H1 (cell line): ENCODE measurements at regions not wholly inside any gene's neighbourhood (a gene's known extent, or its start where the extent isn't known, plus 50 kb on each side); places are given as distances from the start of the nearest gene placed in this dataset.

Source experiments
- CTCF ChIA-PET: fragments of 300-600 bp; sonication (Branson Sonifier 250); formaldehyde crosslinking; loops from one replicate; lab custom pipeline; 2021; ENCODE audit not compliant: partially characterized antibody; lab: Charles Lee
- POLR2A ChIA-PET: fragments of 300-600 bp; sonication (Branson Sonifier 250); formaldehyde crosslinking; loops from one replicate; lab custom pipeline; 2021; ENCODE audit warnings: inconsistent platforms; ENCODE audit not compliant: partially characterized antibody; lab: Charles Lee
- DNase-seq, 2 experiments: peaks; one replicate each; pipeline versions ENCODE4 v3.0.0 to v3.0.0-alpha.2; 2010 to 2022; ENCODE audit warnings: low spot score in 2 of 2, low read depth in 1 of 2, mixed read lengths in 1 of 2
- FAIRE-seq: peaks from 2 replicates; lab custom pipeline; 2011; peaks lifted over from hg19 to GRCh38; lab: Jason Lieb, UNC
- H2AFZ ChIP-seq: 2 replicates; pipeline ENCODE4 v1.8.1; 2012; ENCODE audit warnings: low read length, inconsistent platforms
- H2AK5ac ChIP-seq: 2 replicates; pipeline ENCODE4 v1.6.1; 2013; ENCODE audit warnings: low read depth, low read length
- H2BK120ac ChIP-seq: replicated peaks from 2 replicates; pipeline ENCODE3; 2013; ENCODE audit warnings: low read depth, low read length, inconsistent platforms
- H2BK12ac ChIP-seq: 2 replicates; pipeline ENCODE4 v1.6.1; 2013; ENCODE audit warnings: low read depth, low read length
- H2BK15ac ChIP-seq: 2 replicates; pipeline ENCODE4 v1.6.1; 2013; ENCODE audit warnings: low read length
- H2BK20ac ChIP-seq: 2 replicates; pipeline ENCODE4 v1.6.1; 2013; ENCODE audit warnings: low read length
- H2BK5ac ChIP-seq: 2 replicates; pipeline ENCODE4 v1.6.1; 2013; ENCODE audit warnings: low read depth, low read length
- H3K14ac ChIP-seq: 2 replicates; pipeline ENCODE4 v1.6.1; 2013; ENCODE audit warnings: inconsistent platforms; ENCODE audit not compliant: insufficient read length
- H3K18ac ChIP-seq: 2 replicates; pipeline ENCODE4 v1.6.1; 2013; ENCODE audit warnings: low read length; ENCODE audit errors: extremely low read depth
- H3K23ac ChIP-seq: 2 replicates; pipeline ENCODE4 v1.6.1; 2013; ENCODE audit warnings: inconsistent platforms; ENCODE audit not compliant: insufficient read length
- H3K23me2 ChIP-seq: 2 replicates; pipeline ENCODE4 v1.6.1; 2013; ENCODE audit warnings: low read depth, low read length
- H3K27ac ChIP-seq: 2 replicates; pipeline ENCODE4 v1.6.1; 2011; ENCODE audit warnings: low read depth, low read length, inconsistent platforms
- H3K27me3 ChIP-seq, 4 experiments: replicated peaks in 1 of 4; 1 replicate in 1 of 4; 2 replicates in 3 of 4; pipeline versions ENCODE4 v1.6.1 to v1.8.1; 2011 to 2013; ENCODE audit warnings: low read length in 3 of 4, mild to moderate bottlenecking in 3 of 4, inconsistent platforms in 2 of 4, mixed read lengths in 2 of 4, moderate library complexity in 1 of 4; ENCODE audit not compliant: control insufficient read depth in 3 of 4, insufficient read depth in 3 of 4; ENCODE audit errors: extremely low read depth in 1 of 4
- H3K36me3 ChIP-seq, 4 experiments: 2 replicates each; pipeline versions ENCODE4 v1.6.1 to v1.8.1; 2011 to 2013; ENCODE audit warnings: mild to moderate bottlenecking in 4 of 4, low read length in 3 of 4, moderate library complexity in 2 of 4, control low read depth in 1 of 4, inconsistent platforms in 1 of 4; ENCODE audit not compliant: insufficient read depth in 4 of 4, control insufficient read depth in 2 of 4
- H3K4ac ChIP-seq: replicated peaks from 2 replicates; pipeline ENCODE3; 2013; ENCODE audit warnings: low read length, low read depth, mixed read lengths, inconsistent platforms; ENCODE audit not compliant: insufficient read length
- H3K4me1 ChIP-seq, 4 experiments: replicated peaks in 1 of 4; 1 replicate in 1 of 4; 2 replicates in 3 of 4; pipeline versions ENCODE4 v1.6.1 to v1.8.1; 2011 to 2013; ENCODE audit warnings: low read length in 3 of 4, inconsistent platforms in 2 of 4, mixed read lengths in 1 of 4; ENCODE audit not compliant: insufficient read depth in 4 of 4, control insufficient read depth in 3 of 4
- H3K4me2 ChIP-seq, 2 experiments: 2 replicates each; pipeline versions ENCODE4 v1.6.1 to v1.8.1; 2011 to 2013; ENCODE audit warnings: low read depth in 2 of 2, low read length in 2 of 2, control low read depth in 1 of 2, inconsistent platforms in 1 of 2, mild to moderate bottlenecking in 1 of 2; ENCODE audit not compliant: insufficient read depth in 1 of 2
- H3K4me3 ChIP-seq, 4 experiments: fragments of 200-600, 300-600 bp in 1 of 4; sonication (generic), shearing (Covaris generic), sonication (Bioruptor Twin) in 1 of 4; 2 replicates each; pipeline versions ENCODE4 v1.5.1 to v1.8.1; 2011 to 2016; ENCODE audit warnings: low read length in 4 of 4, low read depth in 3 of 4, control low read depth in 2 of 4, inconsistent platforms in 2 of 4, mild to moderate bottlenecking in 2 of 4, mixed read lengths in 1 of 4, moderate library complexity in 1 of 4; ENCODE audit not compliant: insufficient read depth in 2 of 4; ENCODE audit errors: extremely low read depth in 1 of 4
- H3K56ac ChIP-seq: replicated peaks from 2 replicates; pipeline ENCODE3; 2013; ENCODE audit warnings: low read depth, mild to moderate bottlenecking, mixed read lengths, low read length, inconsistent platforms; ENCODE audit not compliant: insufficient read length
- H3K79me1 ChIP-seq: 2 replicates; pipeline ENCODE4 v1.6.1; 2013; ENCODE audit warnings: low read depth, low read length, control low read depth
- H3K79me2 ChIP-seq, 2 experiments: 2 replicates each; pipeline versions ENCODE4 v1.6.1 to v1.8.1; 2012 to 2013; ENCODE audit warnings: low read length in 2 of 2, mild to moderate bottlenecking in 2 of 2, inconsistent platforms in 1 of 2; ENCODE audit not compliant: insufficient read depth in 2 of 2, control insufficient read depth in 1 of 2
- H3K9ac ChIP-seq, 4 experiments: replicated peaks in 1 of 4; 1 replicate in 1 of 4; 2 replicates in 3 of 4; pipeline versions ENCODE4 v1.6.1 to v1.8.1; 2011 to 2013; ENCODE audit warnings: low read depth in 3 of 4, low read length in 3 of 4, control low read depth in 2 of 4, mild to moderate bottlenecking in 2 of 4, moderate library complexity in 2 of 4, inconsistent platforms in 1 of 4; ENCODE audit errors: extremely low read depth in 1 of 4
- H3K9me3 ChIP-seq, 2 experiments: 2 replicates each; pipeline versions ENCODE4 v1.6.1 to v1.8.1; 2012 to 2013; ENCODE audit warnings: mild to moderate bottlenecking in 2 of 2, moderate library complexity in 2 of 2, control low read depth in 1 of 2, inconsistent platforms in 1 of 2, low read depth in 1 of 2, low read length in 1 of 2, mixed read lengths in 1 of 2; ENCODE audit not compliant: insufficient read depth in 2 of 2
- H4K20me1 ChIP-seq, 2 experiments: replicated peaks in 1 of 2; 2 replicates each; pipeline versions ENCODE3 to v1.8.1; 2011 to 2013; ENCODE audit warnings: inconsistent platforms in 2 of 2, low read length in 2 of 2, mild to moderate bottlenecking in 1 of 2; ENCODE audit not compliant: insufficient read depth in 2 of 2, control insufficient read depth in 1 of 2
- H4K5ac ChIP-seq: 2 replicates; pipeline ENCODE4 v1.6.1; 2013; ENCODE audit warnings: low read length, low read depth, mixed read lengths, inconsistent platforms; ENCODE audit not compliant: insufficient read length
- H4K8ac ChIP-seq: 2 replicates; pipeline ENCODE4 v1.8.0; 2013; ENCODE audit warnings: mild to moderate bottlenecking, moderate library complexity, low read length, inconsistent platforms; ENCODE audit not compliant: insufficient read depth; ENCODE audit errors: extremely low read depth
- H4K91ac ChIP-seq: replicated peaks from 2 replicates; pipeline ENCODE3; 2013; ENCODE audit warnings: low read length, mixed read lengths, inconsistent platforms; ENCODE audit not compliant: insufficient read length
- RAD21 ChIP-seq, 2 experiments: IDR thresholded peaks in 1 of 2; conservative IDR thresholded peaks in 1 of 2; 2 replicates each; pipeline ENCODE4 v1.6.1; 2011; ENCODE audit warnings: low read depth in 2 of 2, low read length in 2 of 2, improper control_type of control experiment in 1 of 2, inconsistent platforms in 1 of 2, mild to moderate bottlenecking in 1 of 2, moderate library complexity in 1 of 2
- SIN3A ChIP-seq, 2 experiments: IDR thresholded peaks in 1 of 2; conservative IDR thresholded peaks in 1 of 2; 2 replicates each; pipeline ENCODE4 v1.6.1; 2011 to 2012; ENCODE audit warnings: low read length in 2 of 2, improper control_type of control experiment in 1 of 2, low read depth in 1 of 2, mild to moderate bottlenecking in 1 of 2
- TAF1 ChIP-seq: IDR thresholded peaks from 2 replicates; pipeline ENCODE4 v1.6.1; 2011; ENCODE audit warnings: mild to moderate bottlenecking, low read depth, low read length
- WGBS, 2 experiments: shearing (Covaris generic) in 1 of 2; methylation state at CpG; one replicate each; pipeline versions ENCODE4 v1.1.6 to v1.1.7; 2013 to 2015; ENCODE audit warnings: low lambda C conversion rate in 2 of 2, mixed read lengths in 2 of 2, inconsistent platforms in 1 of 2, low coverage in 1 of 2, missing lambda C conversion rate in 1 of 2; ENCODE audit not compliant: insufficient replicate concordance in 2 of 2, insufficient coverage in 1 of 2, insufficient read length in 1 of 2; ENCODE audit errors: extremely low coverage in 1 of 2, missing lambda C conversion rate in 1 of 2; 5-methylcytosine and 5-hydroxymethylcytosine counted together

DNA sequence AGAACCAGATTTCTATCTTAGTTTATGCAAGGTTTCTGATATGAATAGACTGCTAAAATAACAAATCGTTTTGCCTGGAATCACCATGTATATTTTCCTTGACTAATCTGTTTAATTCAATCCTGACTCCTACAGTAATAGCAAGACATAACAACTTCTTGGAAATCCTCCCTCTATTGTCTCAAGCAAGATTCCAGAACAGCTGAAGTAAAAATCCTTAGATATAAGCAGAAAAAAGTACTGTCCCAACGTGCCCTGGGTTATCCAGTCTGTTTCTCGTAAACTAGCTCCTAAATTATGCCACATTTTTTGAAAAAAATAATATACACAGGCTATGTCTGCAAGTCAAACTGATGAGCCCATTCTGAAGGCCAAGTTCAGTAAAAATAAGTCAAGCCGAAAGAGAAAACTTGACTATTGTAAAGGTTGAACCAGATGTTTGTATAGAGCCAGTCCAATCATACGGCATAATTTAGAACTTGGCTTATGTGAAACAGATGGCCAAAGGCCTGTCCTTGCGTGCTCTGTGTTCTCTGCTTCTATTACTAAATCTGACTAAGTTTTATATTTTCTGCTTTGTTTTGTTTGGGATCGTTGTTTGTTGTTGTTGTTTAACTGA is 341.6 kb upstream of the NRSN1 start:
- H3K79me2 ChIP-seq = no peaks in the 10 kb centered on the region
- H3K4ac ChIP-seq = no peak overlapping the region
- ChIA-PET POLR2A (no interaction called here), CTCF (interaction anchor here (0.6 kb wide), 1 partner anchor 801 kb away, joined by 3 read pairs; no protein-coding TSS in a partner anchor)
- 94% methylated on average over 7 of the region's 7 CpGs; no CpG with 5 or more reads in 1 of the 2 experiments for WGBS, 2 experiments
- no peak overlapping the region for H4K91ac ChIP-seq
- no peak overlapping the region for H2BK20ac ChIP-seq
- H2AK5ac ChIP-seq = no peak overlapping the region
- H2BK5ac ChIP-seq = no peak overlapping the region
- no peaks in the 10 kb centered on the region for H3K23me2 ChIP-seq
- H3K23ac ChIP-seq = no peak overlapping the region
- no peaks in the 10 kb centered on the region for H3K79me1 ChIP-seq
- no peak overlapping the region for H3K18ac ChIP-seq
- no peak overlapping the region for H2BK12ac ChIP-seq
- FAIRE-seq = no peak
- TF ChIP-seq RAD21 (IDR thresholded peaks at IDR 0.05 in 1 of 2, conservative IDR thresholded peaks at IDR 0.05 in 1 of 2; ENCODE audit: low read depth in 2 of 2, low read length in 2 of 2) (no peak), SIN3A (conservative IDR thresholded peaks at IDR 0.05 in 1 of 2, IDR thresholded peaks at IDR 0.05 in 1 of 2; ENCODE audit: low read depth in 1 of 2, low read length in 2 of 2) (no peak), TAF1 (no peak)
- no peak overlapping the region for H3K27ac ChIP-seq
- no peak overlapping the region for H2BK15ac ChIP-seq
- no peaks in the 10 kb centered on the region for H4K20me1 ChIP-seq
- H3K4me1 ChIP-seq = no peaks in the 10 kb centered on the region
- H3K56ac ChIP-seq = no peak overlapping the region
- no peak overlapping the region for H3K9ac ChIP-seq
- no peak overlapping the region for H4K8ac ChIP-seq
- no peak overlapping the region for H4K5ac ChIP-seq
- no peak overlapping the region for H2BK120ac ChIP-seq
- DNase-seq = no peak
- no peaks in the 10 kb centered on the region for H3K9me3 ChIP-seq
- H3K4me2 ChIP-seq = no peak overlapping the region
- H2AFZ ChIP-seq = no peak overlapping the region
- H3K14ac ChIP-seq = no peak overlapping the region
- no peaks in the 10 kb centered on the region for H3K27me3 ChIP-seq
- H3K36me3 ChIP-seq = no peaks in the 10 kb centered on the region
- H3K4me3 ChIP-seq = no peak overlapping the region
